Vagina (tissue), 2 donors: ENCODE measurements at regions not wholly inside any gene's neighbourhood (a gene's known extent, or its start where the extent isn't known, plus 50 kb on each side); places are given as distances from the start of the nearest gene placed in this dataset.

Experiments used
- CTCF ChIP-seq, 3 experiments: fragments of 450-650 bp in 2 of 3; fragments of 200-600 bp in 1 of 3; sonication (generic) in 1 of 3; IDR thresholded peaks; one replicate each; pipeline ENCODE4 v1.5.1; 2017 to 2019; ENCODE audit warnings: antibody characterized with exemption in 3 of 3, mild to moderate bottlenecking in 2 of 3, moderate library complexity in 2 of 3
- POLR2A ChIP-seq, 2 donors: fragments of 450-650 bp; IDR thresholded peaks; one replicate each; pipeline ENCODE4 v1.6.1; 2017; ENCODE audit warnings: antibody characterized with exemption in 2 of 2, mild to moderate bottlenecking in 2 of 2, moderate library complexity in 2 of 2
- POLR2AphosphoS5 ChIP-seq, 2 donors: sonication (generic); formaldehyde crosslinking; IDR thresholded peaks; one replicate each; pipeline ENCODE4 v1.9.0; 2017; ENCODE audit warnings: antibody characterized with exemption in 2 of 2, mild to moderate bottlenecking in 2 of 2, low read depth in 1 of 2; ENCODE audit not compliant: insufficient read depth in 1 of 2

DNA sequence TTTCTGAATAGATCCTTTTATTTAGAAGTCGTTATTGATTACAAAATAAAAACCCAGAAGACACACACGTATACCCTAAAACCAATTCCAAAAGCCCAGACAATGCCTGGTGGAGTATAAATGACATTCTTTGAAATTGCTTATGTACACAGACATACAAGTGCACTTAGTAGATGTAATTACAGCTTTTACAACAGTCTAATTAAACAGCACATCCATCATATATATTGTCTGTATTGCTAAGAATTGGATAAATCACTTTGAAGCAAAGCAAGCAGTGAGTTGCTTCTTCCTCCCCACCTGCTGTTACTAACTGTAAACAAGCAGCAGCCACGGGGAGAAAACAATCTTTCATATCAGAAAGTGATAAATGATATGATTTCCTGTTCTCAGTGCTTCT lies 645.7 kb downstream of the TLL1 start:
- TF ChIP-seq POLR2A (IDR thresholded peaks at IDR 0.05): no peak
- TF ChIP-seq CTCF (IDR thresholded peaks at IDR 0.05): no peak
- TF ChIP-seq POLR2AphosphoS5 (IDR thresholded peaks at IDR 0.05; ENCODE audit: insufficient read depth in 1 of 2, low read depth in 1 of 2): no peak
